NCI-H128 (cell line): ENCODE measurements at regions not wholly inside any gene's neighbourhood (a gene's known extent, or its start where the extent isn't known, plus 50 kb on each side); places are given as distances from the start of the nearest gene placed in this dataset.
"Not testable (repeated sequence)": the region's sequence is repeated elsewhere in the genome, so short reads cannot be mapped to it uniquely, and the experiment has no call there.

Experiments
- DNase-seq: peaks from one replicate; lab custom pipeline; 2025; ENCODE audit not compliant: unreplicated experiment; lab: John Stamatoyannopoulos, UW

DNA sequence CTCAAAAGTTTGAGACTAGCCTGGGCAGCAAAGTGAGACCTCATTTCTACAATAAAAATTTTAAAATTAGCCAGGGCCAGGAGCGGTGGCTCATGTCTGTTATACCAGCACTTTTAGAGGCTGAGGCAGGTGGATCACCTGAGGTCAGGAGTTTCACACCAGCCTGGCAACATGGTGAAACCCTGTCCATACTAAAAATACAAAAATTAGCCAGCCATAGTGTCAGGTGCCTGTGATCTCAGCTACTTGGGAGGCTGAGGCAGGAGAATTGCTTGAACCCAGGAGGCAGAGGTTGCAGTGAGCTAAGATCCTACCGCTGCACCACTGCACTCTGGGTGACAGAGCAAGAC is 85.1 kb upstream of the MAP4 start:
- DNase-seq, result not testable (repeated sequence)

DNA sequence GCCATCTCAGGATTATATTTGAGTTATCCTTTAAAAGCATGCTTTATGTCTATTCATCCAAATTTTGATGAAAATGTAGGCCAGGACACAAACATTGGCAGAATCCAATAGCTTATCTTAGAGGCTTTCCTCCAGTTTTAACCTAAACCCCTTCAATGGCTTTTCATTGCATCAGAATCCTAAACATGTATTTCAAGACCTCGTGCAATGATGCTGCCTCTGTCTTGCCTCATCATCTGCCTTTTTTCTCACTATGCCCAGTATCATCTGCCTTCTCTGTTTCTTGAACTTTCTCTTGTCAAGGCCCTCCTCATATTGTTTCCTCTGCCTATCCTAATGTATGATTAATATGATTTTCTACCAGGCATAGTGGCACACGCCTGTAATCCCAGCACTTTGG is 76.1 kb upstream of the MAP4 start:
- DNase-seq, result no peak

- no peak for DNase-seq
These were observed 74.1 kb upstream of the MAP4 start for GRCh38 chr3:48090166-48090939.

DNA sequence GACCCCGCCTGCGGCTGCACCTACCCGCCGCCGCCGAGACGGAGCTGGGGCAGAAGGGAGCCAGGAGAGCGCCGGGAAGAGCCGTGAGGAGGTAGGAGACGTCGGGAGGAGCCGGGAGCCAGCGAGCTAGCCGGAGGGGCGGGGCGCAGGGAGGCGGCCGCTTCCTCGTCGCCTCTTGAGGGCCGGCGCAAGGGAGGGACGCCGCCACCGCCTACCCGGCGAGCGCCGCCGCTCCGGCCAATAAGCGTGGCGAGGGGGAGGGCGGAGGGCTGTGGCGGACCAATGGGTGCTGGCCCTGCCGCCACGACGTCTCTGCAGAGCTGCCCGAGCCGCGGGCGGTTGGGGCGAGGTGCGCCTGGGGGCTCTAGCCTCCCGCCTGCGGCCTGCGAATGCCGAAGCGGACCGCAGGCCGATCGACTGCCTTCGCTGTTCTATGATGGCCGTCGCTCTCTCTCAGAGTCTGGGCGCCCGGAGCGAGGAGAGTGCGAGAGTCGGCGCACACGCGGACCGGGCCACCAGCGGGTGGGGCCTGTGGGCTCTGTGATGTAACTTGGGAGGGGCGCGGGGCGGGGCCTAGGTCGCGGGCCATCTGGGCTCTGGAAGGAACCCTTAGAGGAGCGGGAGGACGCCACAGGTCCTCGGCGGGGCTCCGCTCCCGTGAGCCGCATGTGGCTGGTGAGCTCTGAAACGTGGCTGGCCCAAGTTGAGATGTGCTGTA is 72.7 kb upstream of the MAP4 start:
- DNase-seq, result peak; percentile 83

DNA sequence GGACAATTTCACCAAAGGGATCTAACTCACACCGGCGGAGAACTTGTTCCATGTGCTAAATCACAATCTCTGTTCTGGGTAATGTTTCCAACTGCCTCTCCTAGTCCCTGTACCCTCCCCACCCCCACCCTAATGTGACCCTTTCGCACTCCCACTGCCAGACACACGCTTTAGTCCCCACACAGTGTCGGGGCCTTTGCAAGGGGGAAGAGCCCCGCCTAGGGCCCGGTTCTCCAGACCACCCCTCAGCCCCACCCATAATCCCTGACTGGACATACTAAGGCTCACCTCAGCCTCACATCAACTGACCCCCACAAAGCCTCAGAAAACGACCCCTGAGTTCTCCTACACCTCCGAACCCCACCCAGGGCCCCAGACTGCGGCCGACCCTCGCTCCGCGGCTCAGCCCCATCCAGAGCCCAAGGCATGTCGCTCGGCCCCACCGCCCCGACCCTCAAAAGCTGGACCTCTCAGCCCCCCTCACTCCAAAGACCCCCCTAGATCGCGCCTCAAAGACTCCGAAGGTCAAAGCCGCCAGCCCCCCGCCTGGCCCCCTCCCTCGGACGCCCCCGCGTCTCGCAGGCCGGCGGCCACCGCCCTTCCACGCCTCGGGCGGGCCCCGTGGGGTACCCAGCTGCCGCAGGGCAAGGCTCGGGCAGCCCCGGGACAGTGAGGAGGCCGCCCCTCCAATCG is 72.0 kb upstream of the MAP4 start:
- no peak for DNase-seq

DNA sequence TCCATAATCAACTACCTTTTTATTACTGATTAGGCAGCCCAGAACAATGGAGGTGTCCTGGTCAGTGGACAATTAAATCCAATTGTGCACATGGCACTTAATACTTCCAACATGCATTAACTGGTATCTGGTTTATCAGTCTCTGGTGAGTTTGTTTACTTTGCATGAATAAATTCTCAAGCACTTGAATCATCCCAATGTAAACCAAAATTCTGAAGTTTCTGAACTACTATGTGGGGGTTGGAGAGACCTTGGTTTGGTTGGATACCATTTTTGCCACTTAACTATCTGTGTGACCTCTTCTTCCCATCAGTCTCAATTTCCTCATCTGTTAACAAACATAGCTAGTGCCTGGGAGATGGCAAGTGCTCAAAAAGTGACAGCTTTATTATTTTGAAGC is 70.5 kb upstream of the MAP4 start:
- DNase-seq, result no peak

- DNase-seq, result no peak
These were observed 68.7 kb upstream of the MAP4 start for GRCh38 chr3:48084929-48085328.

- DNase-seq, result no peak
These were observed 68.0 kb upstream of the MAP4 start for GRCh38 chr3:48084170-48084569.

DNA sequence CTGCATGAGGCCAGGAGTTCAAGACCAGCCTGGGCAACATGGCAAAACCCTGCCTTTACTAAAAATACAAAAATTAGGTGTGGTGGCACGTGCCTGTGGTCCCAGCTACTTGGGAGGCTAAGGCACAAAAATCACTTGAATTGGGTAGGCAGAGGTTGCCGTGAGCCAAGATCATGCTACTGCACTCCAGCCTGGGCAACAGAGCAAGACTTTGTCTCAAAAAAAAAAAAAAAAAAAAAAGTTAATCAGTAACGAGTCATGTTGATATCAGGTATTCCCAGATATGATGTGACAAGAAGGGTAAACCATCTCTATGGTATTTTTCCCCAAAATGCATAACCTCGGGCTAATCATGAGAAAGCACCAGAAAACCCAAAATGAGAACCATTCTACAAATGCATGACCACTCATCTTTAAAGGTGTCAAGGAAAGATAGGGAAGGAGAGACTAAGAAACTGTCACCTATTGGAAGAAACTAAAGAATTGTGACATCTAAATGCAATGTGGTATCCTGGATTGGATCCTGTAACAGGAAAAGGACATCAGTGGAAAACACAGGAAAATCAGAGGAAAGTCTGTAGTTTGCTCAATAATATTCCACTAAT is 66.5 kb upstream of the MAP4 start:
- DNase-seq, result no peak

DNA sequence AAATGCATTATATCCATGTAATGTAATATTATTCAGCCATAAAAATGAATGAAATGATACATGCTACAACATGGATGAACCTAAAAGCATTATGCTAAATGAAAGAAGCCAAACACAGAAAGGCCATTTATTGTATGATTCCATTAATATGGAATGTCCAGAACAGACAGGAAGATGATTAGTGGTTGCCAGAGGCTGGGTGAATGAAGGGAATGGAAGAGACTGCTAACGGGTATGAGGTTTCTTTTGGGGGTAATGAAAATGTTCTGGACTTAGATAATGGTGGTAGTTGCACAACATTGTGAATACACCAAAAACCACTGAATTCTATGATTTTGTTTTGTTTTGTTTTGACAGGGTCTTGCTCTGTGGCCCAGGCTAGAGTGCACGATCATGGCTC is 61.6 kb upstream of the MAP4 start:
- DNase-seq, result no peak

DNA sequence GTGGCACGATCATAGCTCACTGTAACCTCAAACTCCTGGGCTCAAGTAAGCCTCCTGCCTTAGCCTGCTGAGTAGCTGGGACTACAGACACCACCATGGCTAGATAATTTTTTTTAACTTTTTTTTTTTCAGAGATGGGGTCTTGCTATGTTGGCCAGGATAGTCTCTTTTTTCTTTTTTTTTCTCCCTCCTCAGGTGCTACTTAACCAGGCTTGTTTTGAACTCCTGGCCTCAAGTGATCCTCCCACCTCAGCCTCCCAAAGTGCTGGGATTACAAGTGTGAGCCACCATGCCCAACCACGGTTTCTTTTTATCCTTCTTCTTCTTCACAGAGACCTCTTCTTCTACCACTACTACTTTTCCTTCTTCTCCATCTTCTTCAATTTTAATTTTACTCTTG is 53.8 kb upstream of the MAP4 start:
- DNase-seq, result no peak

GRCh38 chr3:48069339-48069738 is 53.1 kb upstream of the MAP4 start:
- no peak for DNase-seq

- DNase-seq, result no peak
These were observed 52.7 kb upstream of the MAP4 start for GRCh38 chr3:48068886-48069285.

DNA sequence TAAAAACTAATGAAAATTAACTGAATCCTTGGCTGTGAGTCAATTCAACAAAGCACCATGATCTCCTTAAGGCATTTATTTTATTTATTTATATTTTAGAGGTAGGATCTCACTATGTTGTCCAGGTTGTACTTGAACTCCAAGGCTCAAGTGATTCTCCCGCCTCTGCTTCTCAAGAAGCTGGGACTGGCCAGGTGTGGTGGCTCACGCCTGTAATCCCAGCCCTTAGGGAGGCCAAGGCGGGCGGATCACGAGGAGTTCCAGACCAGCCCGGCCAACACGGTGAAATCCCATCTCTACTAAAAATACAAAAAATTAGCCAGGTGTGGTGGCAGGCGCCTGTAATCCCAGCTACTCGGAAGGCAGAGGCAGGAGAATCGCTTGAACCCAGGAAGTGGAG is 52.1 kb upstream of the MAP4 start:
- DNase-seq, result not testable (repeated sequence)

DNA sequence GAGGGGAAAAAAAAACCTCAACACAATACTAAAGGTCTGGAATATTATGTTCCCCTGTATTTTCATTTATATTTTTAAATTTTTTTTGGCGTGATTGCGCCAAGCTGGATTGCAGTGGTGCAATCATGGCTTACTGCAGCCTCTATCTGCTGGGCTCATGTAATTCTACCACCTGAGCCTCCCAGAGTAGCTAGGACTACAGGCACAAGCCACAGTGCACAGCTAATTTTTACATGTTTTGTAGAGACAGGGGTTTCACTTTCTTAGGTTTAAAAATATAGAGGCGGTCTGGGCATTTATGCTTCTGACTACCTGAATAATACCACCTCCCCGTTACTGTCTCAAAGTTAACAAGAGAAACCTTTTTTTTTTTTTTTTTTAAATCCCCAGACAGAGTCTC is 51.1 kb upstream of the MAP4 start:
- no peak for DNase-seq
